Hypothalamus (tissue), 51 donors: ENCODE measurements at regions not wholly inside any gene's neighbourhood (a gene's known extent, or its start where the extent isn't known, plus 50 kb on each side); places are given as distances from the start of the nearest gene placed in this dataset.
A peak's percentile ranks its signal among the peaks of the same experiment; 100 is the strongest.

Source experiments
- DNase-seq, 51 donors: peaks; one replicate each; lab custom pipeline; 2025; lab: John Stamatoyannopoulos, UW

DNA sequence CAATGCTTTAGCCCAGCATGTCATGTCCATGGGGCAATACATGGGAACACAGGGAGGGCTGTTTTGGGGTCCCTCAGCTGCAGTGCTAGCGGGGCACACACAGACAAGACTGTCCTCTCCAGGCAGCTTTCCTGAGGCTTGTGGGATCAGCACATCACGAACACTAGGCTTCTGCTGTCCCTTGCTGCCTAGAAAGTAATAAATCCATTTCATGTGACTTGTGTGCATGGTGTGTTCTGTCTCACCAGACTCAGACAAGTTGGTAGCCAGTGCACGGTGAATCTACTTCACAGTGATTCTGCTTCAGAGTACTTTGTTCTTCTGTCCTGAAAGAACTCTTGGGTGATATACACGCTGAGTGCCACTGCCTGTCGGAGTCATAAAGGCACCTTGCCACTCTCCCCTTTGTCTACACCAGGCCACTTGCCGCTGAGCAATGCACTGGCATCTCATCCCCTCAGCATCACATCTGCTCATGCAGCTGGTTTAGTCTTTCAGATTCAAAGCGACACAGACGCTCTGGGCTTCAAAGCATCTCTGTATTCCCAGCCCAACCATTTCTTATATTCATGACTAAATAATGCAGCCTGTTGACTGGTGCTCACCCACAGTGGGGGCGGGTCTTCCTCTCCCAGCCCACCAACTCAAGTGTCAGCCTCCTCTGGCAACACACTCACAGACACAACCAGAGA is 95.2 kb upstream of the COX10 start:
- peak in 2 of 51 donors; percentile 4 to 11 for DNase-seq

DNA sequence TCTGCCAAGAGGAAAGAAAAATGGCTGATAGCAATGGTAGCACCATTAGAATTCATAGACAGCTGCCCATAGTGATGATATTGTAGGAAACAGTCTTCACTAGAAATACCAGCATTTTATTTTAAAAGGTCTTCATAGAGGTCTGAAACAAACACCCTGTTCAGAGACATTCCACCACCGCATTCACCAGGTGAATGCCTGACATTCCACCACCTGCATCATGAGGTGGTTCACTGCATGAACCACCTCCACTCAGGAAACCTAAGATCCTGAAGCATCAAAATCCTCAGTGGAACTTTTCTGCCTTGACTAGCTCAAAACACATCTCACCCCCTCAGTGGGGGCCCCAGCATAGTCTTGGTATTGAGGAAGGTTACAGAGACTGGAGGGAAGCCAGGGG is 91.5 kb upstream of the COX10 start:
- no peak for DNase-seq

DNA sequence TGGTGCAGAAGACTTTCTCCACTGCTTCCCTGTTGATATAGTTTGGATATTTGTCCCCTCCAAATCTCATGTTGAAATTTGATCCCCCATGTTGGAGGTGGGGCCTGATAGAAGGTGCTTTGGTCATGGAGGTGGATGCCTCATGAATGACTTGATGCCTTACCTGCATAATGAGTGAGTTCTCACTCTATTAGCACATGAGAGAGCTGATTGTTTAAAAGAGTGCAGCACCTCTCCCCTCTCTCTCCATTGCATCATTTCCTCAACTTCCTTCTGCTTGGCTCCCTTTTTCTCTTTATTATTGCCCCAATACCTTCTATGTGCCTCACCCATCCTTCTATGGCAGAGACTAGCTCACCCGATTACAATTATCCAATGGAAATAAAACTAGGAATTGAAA is 90.8 kb upstream of the COX10 start:
- DNase-seq = no peak

DNA sequence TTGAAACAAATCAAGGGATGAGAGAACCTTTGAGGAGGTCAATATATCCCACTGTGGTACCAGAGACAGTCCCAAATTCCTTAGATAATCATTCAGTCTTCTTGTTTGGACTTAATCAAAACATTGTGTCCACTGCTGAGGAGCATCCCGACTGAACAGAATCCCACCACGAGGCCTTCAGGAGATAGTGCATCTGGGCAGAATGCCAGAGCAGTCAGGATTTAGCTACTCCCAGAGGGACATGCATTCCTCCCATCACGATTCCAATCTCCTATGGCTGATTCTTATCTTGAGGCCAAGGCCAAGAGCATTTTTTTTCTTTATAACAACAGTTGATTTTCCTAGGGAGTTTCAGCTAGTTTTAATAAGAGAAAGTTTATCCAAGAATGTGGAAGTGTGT is 87.4 kb upstream of the COX10 start:
- no peak for DNase-seq

DNA sequence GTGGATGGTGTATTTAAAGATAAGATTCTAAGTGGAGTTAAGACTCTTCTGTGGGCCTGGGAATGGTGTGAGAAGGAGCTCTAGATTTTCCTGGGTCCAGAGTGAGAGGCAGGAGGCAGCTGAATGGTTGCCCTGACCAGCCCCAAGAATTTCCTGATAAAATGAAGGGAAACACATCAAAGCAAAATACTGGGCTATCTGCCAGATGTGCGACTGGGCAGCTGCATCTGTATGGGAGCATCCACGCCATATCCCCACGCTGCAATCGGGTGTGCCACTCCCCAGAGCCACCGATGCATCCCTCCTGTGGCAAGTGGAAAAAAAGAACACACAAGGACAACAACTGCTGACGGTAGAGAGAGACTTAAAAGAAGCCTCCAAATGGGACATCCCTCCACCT is 84.3 kb upstream of the COX10 start:
- no peak for DNase-seq

DNA sequence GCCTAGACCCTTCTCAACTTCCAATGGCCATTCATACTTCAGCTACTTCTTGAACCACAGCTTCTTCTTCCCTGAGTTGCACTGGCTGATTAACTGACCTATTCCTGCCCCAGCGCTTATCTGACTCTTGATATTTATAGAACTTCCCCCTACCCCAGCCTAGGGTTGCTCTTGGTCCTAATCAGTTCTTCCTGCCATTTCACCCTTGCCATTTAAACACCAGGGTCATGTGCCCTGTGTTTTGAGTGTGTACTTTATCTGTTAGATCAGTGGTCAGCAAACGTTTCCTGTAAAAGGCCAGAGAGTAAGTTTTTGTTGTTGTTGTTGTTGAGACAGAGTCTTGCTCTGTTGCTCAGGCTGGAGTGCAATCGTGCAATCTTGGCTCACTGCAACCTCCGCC is 82.4 kb upstream of the COX10 start:
- DNase-seq = no peak

DNA sequence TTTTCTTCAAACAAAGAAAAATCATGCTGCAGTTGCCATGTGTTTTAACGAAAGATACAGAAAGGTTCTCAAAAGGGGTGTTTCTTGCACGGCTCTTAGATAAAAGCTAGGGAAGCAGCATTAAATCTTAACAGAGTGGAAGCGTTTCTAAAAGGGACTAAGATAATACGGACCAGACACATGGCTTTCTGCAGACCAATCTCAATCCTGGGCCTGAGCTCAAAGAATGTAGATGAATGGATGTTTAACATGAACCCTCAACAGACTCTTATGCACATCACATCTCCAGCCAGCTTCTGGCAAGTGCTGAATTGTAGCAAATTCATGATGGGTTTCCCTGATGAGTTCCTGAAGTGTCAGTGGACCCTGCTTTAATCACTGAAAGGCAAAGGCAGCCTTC is 80.2 kb upstream of the COX10 start:
- no peak for DNase-seq

DNA sequence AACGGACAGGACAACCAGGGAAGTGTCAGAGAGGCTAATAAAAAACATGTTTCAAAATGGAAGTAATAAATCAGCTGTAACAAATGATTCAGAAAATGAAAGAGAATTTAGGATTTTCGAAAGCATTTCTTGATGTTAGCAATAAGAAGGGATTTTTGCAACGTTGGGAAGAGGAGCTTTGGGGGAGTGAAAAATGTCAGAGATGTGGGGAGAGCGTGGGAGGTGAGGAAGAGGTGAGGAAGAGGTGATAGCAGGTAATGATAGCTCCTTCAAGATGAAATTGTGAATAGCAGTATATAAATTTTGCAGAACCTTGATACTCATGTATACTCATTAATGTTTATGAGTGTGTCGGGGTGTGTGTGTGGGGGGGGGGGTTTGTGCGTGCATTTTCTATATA is 76.2 kb upstream of the COX10 start:
- DNase-seq = no peak

DNA sequence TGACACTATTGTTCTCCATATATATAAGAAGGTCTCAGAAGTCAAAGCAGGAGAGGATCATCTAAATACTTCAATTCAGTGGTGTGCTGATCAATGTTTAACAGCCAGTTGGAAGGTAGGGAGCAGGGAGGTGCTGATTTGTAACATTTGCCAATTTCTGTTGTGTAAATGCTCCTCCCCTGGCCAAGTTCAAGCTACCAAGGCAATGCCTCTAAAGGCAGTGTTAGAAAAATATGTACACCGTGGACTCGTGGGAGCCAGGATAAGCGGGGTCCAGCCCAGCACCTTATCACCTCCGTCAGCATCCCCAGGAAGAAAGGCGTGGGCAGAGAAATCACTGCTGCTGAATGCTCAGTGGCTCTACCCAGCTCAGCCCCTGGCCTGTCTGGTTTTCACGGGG is 75.3 kb upstream of the COX10 start:
- DNase-seq = no peak

DNA sequence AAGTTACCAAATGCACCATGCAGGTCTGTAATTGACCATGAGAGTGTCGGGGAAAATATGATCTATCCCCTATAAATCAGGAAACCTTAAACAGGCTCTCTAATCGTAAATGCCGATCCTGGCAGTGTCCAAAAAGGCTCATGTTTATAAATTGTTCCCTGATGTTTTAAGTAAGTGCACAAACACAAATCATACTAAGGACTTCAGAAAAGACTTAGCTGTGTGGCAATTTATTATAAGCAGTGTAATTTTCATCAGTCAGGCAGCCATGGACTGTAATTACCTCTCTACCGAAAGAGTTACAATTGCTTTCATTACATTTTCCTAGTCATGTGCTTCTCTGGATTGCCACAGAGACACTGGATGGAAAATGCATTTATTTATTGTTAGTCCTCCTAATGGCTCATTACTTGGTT is 73.4 kb upstream of the COX10 start:
- DNase-seq = no peak

DNA sequence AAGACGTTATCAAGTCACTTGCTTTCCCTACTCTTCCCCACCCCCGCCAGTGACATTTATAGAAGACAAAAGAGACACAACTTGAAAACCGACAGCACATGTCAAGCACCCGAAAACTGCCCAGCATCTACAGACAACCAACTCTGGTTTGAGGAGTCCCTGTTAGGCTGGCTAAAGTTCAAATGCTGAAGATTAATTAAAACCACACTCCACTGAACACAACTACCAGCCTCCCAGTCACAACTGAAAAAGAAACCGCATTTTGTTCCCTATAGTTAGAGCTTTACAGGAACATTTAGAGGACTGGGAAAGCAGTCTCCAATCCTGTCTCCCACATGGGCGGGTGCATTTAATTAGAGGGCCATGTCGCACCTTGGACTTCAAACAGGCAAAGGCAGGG is 73.0 kb upstream of the COX10 start:
- DNase-seq = no peak

DNA sequence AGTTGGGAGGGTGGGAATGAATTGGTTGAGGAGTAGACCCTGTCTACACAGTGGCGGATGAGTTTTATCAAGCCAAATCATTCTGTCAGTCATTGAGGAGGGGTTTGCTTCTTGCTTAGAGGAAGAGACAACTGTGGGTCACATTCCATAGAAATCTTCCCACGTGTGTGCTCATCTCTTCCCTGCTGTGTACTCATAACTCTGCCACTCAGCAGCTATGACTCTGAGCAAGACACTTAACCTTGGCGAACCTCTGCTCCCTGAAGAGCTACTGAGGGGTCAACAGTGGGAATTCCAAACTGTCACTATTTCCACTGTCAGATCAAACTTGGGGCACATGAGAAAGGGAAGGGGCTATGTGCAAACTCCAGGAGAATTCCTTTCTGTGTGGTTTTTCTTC is 72.6 kb upstream of the COX10 start:
- DNase-seq = no peak

DNA sequence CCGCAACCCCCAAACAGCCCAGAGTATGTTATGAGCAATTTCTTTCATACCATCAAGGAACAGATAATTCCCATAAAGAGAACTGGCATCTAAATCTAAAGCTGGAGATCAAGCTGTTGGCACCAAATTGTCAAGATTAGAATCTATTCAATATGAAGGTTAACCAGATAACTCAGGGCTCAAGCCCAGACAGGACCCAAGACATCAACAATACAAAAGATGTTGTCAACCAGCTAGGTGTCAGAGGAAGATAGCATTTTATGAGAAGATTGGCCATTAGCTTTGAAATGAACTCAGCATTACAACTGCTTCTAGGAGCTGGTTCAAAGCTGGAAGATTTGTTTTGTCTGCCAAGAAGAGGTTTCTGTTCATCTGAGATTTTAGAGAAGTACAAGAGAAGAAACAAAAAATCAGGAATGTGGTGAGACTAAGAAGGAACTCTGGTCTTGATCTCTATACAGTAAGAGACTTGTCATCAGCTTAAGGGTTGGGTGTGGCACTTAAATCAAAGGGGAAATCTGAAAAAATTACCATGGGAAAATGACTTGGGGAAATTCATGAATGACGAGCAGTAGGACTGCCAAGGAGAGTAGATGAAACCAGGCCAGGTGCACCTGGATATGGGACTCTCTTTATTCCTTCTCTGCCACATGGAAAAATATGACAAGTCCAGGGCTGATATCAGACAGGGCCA is 64.2 kb upstream of the COX10 start:
- DNase-seq = no peak

DNA sequence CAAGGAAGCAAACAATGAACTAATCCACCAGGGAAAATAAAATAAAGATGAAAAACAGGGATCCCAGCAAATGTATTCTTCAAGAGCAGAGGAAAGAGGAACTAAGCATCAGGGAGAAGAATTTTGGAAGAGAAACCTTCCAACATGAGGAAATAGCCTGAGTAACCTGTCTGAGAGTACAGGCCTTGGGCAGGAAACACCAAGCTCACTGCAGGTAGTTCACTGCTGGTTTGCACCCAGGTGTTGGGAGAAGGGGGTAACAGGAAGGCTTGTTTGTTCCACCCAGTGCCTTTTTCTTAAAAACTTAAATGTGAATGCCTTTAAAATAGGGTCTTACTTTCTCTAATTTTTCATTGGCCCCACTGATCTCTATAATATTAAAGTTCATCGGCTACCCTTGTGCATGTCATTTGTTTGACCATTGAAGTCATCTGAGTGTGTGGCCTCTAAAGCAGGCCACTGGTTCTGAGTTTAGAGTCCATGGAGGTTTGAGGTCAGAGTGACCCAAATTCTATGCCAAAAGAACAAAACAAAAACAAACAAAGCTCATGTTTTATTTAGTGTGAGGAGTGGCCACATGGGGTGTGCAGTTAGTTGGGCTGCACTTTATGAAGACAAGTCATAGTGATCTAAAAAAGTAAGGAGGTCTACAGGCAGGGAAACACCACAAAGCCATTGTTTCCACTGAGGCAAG is 62.9 kb upstream of the COX10 start:
- no peak for DNase-seq

DNA sequence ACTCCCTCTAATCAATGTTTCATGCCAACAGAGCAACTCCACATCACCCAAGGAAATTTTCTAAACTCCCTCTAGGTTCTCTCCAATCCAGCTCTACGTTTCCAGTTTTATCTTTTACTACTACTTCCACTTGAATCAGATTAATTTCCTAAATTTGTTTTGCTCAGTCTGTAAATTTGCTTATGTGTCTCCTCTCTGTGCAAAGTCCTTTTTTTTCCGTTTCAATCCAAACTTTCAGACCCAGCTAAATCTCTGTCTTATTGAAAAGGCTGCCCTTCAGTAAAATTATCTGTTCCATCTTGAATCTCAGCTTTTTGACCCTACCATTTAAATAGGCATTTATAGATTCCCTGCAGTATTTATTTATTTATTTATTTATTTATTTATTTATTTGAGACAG is 61.4 kb upstream of the COX10 start:
- no peak for DNase-seq

DNA sequence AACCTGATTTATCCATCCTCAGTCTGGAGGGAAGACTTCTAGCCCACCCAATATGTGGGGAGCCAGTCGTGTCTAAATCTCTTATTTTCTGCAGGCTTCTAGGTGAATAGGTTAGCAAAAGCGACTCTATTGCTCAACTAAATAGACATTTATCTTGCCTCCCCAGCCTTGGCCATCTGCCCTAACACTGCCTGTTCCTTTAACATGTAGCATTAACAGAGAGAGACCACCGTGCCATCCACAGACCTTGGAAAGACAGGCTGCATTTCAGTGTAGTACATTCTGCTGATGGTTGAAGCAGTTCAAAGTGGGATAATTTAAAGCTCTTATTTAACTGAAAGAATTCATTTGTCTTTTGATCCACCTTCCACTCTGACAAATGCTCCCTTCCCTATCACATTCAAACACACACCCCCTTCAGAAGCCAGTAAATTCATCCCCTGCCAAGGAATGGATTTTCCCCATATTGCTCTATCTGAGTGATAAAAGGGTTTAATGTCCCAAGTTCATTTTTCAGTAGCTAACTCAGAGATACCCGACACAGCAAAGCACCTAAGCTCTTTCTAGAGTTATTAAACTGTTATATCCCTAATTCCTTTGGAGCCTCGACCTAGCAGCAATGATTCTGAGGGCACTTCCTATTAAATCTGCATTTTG is 58.1 kb upstream of the COX10 start:
- DNase-seq = no peak

DNA sequence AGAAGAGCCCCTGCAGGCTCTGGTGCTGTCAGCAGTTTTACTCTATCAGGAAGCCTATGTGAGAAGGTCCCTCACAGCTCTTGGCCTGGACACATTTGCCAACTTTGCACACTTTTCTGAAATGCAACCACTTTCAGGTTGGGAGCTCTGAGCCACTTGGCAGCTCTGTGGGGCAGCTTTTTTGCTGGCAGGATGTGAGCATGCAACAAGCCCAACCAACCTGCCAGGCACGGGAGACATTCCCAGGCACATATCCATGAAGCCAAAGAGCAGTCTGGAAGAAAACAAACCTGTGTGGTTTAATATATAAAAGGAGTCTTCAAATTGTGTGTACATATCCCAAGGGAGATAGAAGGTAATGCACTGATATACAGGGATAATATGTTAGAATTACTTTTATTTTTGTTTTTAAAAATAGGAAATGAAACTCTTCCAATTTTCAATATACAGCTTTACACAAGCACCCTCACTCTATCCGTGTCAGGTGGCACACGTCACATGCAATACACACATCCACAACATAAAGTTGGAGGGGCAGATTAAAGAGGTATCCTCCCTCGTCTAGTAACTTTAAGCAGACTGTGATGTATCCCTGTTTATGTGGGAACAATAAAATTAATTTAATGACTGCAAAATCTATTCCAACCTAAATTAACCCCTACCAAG is 57.4 kb upstream of the COX10 start:
- peak in 2 of 51 donors; percentile 2 to 3 for DNase-seq

DNA sequence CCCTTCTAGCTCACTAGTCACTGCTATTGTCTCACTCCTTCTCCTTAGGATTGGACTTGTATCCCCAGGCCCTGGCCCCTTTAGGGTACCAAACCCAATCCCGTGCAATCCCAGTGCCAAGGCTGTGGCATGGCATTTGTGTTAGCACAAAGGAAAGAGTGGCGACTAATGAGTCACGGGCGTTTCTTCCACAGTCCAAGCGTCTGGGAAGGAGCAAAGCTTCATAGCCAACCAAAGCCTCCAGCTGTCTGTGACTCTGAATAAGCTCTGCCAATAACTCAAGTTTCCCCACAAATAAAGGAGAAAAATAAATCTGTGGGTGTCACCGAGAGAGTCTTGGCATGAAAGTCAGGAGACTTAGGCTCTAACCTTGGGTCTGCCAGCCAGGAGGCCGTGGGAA is 54.6 kb upstream of the COX10 start:
- DNase-seq = peak in 1 of 51 donors; percentile 1

DNA sequence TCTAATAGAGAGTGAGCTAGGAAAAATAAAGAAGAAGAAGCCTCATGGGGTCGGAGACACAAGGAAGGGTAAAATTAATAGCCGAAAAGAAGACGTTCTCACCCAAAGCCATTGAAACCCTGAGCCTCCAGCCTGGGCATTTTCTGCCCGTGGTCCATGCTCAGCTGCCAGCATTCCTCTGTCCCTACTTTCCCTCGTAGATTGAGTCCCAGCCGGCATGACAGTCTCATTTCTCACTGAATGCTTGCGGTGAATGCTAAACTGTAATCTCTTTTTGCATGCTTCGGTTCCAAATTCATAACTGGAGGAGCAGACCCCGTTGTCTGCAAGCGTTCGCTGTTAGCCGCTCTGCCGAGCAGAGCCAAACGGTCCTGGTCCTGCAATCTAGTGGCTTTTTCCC is 54.0 kb upstream of the COX10 start:
- peak in 4 of 51 donors; percentile 0 to 8 (median 2) for DNase-seq

DNA sequence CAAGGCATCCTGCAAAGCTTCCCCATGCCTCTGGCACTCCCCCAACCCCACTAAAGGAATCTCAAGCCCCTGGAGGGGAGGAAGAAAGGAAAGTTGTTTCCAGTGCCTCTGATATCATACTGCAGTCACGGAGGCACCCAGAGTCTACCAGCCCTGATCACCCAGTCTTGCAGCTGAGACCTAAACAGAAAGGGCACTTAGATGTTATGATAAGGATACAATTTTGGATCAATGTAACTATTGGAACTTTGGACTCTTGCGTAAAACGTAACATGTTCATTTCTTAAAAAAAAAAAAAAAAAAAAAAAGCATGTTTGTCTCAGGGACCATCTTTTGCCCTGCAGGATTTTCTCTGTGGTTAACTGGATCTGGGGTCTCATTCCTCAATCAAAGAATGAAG is 52.4 kb upstream of the COX10 start:
- DNase-seq = no peak
